Superior temporal gyrus (tissue), 1 donor: ENCODE measurements at regions not wholly inside any gene's neighbourhood (a gene's known extent, or its start where the extent isn't known, plus 50 kb on each side); places are given as distances from the start of the nearest gene placed in this dataset.

ENCODE experiments used
- DNase-seq: peaks from one replicate; pipeline ENCODE4 v3.0.0-alpha.2; 2016; ENCODE audit errors: extremely low spot score

DNA sequence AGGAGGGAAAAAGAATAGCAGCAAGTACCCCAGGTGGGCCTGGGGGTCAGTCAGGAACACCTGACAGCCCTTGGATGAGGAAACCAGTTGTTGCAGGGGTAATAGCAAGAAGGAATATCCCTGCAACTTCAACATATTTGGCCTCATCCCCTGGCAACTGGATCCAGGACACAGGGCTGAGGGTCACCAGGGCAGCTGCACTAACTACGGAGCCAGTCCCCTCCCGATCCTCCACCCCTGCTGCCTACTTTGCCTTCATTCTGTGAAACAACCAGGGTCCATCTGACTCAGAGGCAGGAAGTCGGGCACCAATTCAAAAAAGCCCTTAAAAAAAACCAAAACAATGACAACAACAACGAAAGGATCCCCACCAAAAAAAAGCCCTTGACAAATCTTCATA, 52.9 kb downstream of the FRMPD3 start:
- no peak for DNase-seq

DNA sequence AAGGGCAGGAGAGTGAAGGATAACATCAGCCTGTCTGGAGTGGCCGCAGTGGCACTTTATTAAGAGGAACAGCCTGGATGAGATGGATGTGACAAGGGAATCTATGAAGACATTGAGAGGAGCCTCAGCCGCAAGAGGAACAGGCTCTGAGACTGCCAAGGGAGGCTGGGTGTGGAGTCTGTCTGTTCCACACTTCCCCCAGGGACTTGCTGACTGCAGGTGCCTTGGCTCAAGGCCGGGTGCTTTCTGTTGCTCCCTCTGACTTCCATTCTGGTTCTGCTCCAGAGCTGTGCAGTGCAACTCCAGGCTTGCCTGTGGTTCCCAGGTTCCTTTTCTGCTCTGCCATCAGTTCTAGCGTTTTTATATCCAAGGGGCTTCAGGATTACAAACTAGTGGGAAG, 54.6 kb downstream of the FRMPD3 start:
- no peak for DNase-seq

GRCh38 chrX:107505223-107505622, 55.8 kb downstream of the FRMPD3 start:
- no peak for DNase-seq

DNA sequence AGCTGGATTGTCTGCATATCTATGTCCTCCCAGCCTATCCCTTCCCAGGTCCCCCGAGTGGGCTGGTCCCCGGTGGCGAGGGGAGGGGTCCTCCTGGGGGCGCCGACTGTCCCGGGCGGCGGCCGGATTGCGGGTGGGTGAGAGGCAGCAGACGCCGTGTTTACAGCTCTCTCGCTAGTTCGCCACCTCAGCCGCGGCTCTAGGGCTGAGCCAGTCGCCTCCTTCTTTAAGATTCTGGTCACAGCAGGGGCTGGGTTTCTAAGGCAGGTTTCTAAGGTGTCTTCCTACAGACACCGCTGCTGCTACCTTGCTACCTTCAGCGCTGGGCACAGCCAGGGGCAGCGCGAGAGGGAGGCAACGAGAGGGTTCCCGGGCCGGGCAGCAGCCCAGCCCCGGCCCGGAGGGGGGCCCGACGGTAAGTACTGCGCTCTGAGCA, 57.2 kb downstream of the FRMPD3 start:
- no peak for DNase-seq

- no peak for DNase-seq
Observed at GRCh38 chrX:107507093-107507743, 57.8 kb downstream of the FRMPD3 start.

DNA sequence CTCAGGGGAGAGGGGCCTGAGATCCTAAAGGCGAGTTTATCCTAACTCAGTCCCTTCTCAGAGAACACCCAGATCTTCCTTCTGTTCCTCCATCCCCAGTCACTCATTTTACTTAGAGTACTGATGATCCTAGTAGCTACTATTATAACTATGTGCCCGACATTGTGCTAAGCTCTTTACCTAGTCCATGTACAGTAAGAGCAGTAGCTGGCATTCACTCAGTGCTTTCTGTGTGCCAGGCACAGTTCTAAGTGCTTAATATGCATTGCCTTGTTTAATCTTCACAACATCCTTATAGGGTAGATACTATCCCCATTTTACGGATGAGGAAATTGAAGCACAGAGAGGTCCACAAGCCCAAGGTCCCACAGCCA, 58.3 kb downstream of the FRMPD3 start:
- no peak for DNase-seq

GRCh38 chrX:107508925-107509324, 59.5 kb downstream of the FRMPD3 start:
- no peak for DNase-seq

GRCh38 chrX:107514944-107515343, 65.5 kb downstream of the FRMPD3 start:
- no peak for DNase-seq

- DNase-seq, result no peak
Observed at GRCh38 chrX:107521877-107522586, 72.6 kb downstream of the FRMPD3 start.

- no peak for DNase-seq
Observed at GRCh38 chrX:107522901-107523300, 73.4 kb downstream of the FRMPD3 start.

DNA sequence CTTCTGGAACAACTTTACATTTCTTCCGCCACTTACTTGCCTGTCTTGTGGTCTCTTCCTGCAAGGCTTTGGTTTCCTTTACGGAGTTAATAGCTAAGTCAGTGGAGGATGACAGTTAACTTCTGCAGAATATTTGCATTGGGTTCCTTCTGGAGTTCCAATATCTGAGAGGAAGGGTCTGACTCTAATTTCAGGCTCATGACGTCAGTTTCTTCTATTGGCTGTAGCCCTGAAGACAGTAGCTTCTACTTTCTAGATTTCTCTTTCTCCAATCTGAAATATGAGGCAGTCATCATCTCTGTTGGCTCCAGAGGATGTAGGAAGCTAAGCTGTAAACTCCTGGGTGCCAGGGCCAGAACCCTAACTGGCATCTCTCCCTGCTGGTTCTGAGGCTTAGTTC, 76.7 kb downstream of the FRMPD3 start:
- no peak for DNase-seq

GRCh38 chrX:107530141-107530540, 80.7 kb downstream of the FRMPD3 start:
- no peak for DNase-seq

- DNase-seq, result no peak
Observed at GRCh38 chrX:107537815-107538214, 88.4 kb downstream of the FRMPD3 start.

GRCh38 chrX:107541244-107541643, 87.1 kb upstream of the PRPS1 start:
- no peak for DNase-seq

GRCh38 chrX:107542040-107542439, 86.3 kb upstream of the PRPS1 start:
- DNase-seq, result no peak

GRCh38 chrX:107542500-107542899, 85.8 kb upstream of the PRPS1 start:
- DNase-seq, result peak; percentile 45

- DNase-seq, result no peak
Observed at GRCh38 chrX:107547621-107548020, 80.7 kb upstream of the PRPS1 start.

GRCh38 chrX:107548775-107549174, 79.5 kb upstream of the PRPS1 start:
- no peak for DNase-seq

DNA sequence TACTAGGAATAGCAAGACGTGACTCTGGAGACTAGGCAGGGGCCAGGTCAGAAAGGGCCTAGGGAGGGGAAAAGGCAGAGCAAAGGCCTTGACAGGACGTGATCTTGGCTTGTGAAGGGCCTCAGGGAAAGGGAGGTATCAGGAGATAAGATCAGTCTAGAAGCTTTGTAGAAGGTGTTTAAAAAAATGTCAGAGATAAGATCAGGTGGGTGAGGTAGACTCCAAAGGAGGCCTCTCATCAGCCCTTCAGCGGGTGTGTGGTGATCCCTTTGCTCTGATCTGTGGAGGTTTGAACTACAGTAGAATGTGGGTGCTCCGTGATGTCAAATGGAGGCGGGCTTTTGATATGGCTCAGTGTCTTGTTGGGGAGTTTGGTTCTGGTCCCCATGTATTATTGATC, 78.8 kb upstream of the PRPS1 start:
- no peak for DNase-seq

DNA sequence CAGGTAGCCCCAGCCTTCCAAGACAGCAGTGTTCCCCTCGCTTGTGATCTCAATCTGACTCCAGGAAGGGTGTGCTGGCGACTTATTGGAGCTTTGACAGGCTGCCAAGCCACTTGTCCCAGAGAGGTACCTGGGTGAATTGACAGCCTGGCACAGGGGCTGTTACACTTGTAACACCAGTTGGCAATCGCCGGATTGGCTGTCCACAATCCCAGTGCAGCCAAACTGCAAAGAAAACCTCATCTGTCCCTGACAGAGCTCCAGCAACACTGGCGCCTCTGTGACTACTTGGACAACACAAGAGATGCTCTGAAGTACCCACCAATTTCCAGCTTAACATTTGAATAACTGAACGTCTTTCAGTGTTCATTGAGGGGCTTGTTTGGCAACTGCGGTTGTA, 76.8 kb upstream of the PRPS1 start:
- peak; percentile 18 for DNase-seq

DNA sequence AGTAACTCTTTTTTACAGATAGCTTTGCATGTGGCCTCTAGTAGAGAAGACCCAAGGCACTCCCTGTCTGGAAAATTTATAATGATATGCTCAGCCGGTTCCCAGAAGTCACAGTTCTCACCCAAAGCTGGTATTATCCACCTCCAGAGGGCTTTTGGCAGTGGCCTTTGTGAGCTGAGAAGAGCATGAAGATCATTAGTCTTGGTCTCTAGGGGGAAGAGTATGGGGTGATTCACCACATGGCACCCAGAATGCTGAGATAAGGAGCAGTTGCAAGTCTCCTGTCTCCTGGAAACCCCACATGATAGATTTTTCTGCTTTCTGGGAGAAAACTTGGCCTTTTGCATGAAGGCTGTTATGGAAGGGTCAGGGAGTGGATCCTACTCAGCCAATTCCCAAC, 75.4 kb upstream of the PRPS1 start:
- no peak for DNase-seq

DNA sequence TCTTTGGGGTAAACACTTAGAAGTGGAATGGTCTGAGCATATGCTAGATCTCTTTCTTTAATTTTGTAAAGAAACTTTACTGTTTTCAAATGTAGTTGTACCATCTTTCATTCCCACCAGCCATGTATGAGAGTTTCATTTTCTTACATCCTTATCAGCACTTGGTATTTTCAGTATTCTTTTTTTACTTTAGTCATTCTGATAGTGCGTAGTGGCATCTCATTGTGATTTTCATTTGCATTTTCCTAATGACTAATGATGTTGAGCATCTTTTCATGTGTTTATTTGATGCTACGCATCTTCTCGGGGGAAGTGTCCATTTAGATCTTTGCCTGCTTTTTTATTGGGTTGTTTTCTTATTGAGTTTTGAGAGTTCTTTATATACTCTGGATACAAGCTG, 71.3 kb upstream of the PRPS1 start:
- DNase-seq, result no peak

DNA sequence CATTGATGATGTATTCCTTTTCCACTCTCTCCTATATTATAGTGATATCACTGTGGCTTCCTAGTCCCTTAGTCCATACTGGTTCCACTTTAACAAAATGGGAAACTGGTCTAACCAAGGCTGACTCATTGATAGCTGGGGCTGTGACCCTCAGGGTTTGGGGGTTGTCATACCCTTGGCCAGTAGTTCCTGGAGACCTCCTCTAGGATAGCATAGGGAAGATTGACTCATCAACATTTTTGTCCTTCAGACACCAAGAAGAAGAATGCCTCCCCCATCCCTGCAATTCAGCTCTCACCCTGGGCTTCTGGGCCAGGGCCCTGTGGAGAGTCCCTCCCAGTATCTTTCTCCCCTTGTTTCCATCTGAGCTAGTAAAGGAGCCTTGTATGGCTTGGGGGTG, 68.8 kb upstream of the PRPS1 start:
- DNase-seq, result no peak

DNA sequence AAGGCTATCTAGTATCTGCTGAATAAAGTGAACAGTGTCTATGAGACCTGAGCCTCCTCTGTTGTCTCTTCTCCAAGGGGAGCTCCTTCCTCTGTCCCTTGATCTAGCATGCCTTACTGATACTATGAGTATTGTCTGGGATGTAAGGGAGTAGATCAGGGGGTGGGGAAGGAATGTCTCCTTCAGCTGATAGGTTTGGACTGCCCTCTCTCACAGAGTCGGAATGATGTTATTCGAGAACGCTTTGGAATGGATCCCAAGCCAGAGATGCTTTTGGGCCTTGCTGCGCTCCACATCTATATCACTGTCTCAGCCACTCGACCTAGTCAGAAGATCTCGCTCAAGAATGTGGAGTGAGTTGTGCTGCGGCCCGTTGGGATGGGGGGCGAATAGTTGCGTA, 68.3 kb upstream of the PRPS1 start:
- DNase-seq, result no peak
